ENCODE measurements at regions not wholly inside any gene's neighbourhood (a gene's known extent, or its start where the extent isn't known, plus 50 kb on each side); places are given as distances from the start of the nearest gene placed in this dataset.
"Not testable (repeated sequence)": the region's sequence is repeated elsewhere in the genome, so short reads cannot be mapped to it uniquely, and the experiment has no call there.

DNA sequence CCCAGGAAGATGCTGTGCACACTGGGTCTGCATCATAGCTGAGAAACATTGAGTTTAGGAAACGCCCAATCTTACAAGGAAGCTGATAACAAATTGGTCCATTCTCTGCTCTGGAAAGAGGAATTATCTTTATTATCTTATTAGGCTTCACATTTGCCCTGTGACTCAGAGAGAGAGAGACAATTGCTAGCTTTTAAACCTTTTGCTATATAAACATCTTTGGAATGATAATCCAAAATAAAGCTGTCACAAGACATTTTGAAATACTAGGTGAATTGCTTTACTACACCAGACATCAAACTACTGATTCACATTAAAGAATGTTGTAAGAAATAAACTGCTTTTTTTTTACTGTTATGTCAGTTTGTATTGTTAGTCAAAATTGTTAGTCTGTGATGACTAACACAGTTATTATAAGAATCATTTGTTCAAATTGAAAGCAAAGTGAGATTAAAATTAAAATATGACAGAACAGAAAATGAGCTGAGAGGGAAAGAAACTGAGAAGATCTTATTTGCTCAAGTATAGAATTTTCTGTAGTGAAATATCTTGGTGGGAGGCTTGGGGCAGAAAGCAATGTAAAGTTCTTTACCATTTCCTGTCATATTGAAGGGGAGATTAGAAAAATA is 765.4 kb upstream of the PCDH10 start:
- peak; percentile 5 for DNase-seq

DNA sequence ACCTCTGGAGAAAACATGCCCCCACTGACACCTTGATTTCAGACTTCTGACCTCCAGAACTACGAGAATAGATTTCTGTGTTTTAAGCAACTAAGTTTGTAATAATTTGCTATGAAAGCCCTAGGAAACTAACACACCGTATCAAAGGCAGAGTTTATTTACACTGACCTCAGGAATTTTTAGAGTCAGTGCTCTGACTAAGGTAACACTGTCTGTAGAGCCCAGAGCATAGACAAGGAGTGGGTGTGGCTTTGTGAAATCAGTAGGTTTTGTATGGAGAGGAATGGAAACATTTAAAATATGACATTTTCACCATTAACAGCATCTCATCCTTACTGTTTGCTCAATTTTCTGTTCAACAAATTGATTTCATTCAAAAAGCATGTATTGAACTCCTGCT is 764.4 kb upstream of the PCDH10 start:
- no peak for DNase-seq

DNA sequence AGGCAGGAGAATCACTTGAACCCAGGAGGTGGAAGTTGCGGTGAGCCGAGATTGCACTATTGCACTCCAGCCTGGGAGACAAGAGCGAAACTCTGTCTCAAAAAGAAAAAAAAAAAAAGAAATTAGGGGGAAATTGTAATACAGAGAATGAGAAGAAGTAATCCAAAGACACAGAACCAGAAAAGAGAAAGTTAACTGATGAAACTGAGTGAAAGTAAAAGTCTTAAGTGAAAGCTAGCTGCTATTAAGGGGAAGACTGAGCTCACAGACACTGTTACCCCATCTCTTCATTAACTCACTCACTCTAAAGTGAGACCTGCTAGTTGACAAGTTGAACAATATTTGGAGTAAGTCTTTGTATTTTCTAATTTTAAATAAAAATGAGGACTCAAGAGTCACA is 763.0 kb upstream of the PCDH10 start:
- no peak for DNase-seq

DNA sequence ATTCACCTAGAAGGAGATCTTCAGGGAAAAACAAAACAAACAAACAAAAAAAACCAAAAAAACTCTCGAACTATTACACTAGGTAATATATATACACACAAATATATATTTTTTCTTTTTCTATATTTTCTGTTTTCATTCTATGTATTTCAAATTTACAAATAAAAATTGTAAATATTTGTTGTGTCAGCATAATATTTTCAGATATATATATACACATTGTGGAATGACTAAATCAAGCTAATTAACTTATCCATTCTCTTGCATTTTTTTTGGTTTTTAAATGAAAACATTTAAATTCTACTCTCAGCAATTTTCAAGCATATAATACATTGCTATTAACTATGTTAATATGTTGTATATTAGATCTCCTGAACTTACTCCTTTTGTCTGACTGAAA is 762.0 kb upstream of the PCDH10 start:
- DNase-seq, result no peak

DNA sequence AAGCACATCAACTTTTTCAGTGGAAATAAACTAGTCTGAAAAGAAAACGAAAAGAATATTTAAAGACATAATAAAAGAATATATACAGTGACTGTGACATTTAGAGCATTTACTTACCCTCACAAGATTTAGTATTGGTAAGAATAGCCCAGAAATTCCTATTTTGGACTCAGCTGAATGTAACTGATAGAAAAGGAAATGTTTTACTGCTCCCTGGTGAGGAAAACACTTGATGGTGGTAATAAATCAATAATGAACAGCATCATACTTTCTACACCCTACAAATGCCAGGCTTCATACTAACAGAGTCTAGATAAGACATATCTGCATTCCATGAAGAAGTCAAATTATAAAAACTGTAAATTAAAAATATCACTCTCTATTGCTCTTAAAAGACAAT is 753.5 kb upstream of the PCDH10 start:
- no peak for DNase-seq

DNA sequence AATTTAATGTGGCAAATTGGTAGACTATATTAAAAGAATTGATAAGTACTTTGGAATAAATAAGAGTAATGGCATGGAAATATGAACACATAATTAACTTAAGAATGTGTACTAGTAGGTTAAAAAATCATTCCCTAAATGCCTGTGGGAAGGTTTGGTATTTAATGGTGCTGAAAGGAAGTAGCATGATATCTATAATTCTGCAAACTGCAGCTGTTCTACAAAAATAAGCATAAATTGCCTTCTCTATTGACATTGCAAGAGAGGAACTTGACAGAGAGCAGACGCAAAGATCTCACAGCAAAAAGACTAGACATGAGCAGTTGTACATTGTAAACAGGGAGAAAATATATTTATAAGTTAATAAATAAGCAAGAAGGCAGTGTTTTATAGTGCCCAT is 752.5 kb upstream of the PCDH10 start:
- peak; percentile 59 for DNase-seq

DNA sequence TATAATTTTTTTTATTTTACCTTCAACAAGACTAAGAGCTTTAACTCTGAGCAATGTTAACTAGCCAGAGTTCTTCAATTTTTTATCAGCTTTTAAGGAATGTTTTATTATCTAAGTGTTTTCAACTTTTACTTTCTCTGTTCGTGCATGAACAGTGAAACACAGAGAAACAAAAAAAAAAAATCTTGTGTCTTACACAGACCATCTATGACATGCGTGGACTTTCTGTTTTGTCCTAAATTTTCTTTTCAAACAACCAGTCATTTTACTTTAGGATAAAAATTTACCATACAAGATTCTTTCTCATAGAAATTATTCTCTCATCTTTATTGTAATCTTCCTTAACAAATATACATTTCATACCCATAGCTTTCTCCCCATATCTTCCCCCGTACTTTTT is 731.9 kb upstream of the PCDH10 start:
- no peak for DNase-seq

DNA sequence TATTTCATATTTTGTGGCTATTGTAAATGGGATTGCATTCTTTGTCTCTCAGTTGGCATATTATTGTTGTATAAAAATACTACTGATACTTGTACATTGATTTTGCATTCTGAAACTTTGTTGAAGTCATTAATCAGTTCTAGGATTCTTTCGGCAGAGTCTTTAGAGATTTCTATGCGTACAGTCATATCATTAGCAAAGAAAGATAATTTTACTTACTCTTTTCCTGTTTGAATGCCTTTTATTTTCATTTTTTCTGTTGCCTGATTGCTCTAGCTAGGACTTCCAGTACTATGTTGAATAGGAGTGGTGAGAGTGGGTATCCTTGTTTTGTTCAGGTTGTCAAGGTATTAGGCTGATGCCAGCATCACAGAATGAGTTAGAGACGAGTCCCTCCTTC is 722.0 kb upstream of the PCDH10 start:
- no peak for DNase-seq

DNA sequence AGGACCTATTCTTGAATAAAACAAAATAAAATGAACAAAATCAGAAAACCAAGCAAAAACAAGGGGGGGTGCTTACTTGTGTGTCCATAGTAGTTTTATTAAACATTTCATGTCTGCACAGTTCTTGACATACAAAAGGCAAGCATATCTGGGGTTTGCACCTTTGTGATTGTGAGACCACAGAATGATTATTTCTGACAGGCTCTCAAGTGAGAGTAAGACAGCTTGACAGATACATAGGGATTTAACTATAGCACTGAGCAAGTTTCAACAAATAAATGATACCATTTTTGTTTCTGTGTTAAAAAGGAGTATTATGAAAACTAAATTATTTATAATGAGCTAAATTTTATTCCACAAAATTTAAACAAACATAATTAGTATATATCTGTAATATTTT is 712.0 kb upstream of the PCDH10 start:
- no peak for DNase-seq

DNA sequence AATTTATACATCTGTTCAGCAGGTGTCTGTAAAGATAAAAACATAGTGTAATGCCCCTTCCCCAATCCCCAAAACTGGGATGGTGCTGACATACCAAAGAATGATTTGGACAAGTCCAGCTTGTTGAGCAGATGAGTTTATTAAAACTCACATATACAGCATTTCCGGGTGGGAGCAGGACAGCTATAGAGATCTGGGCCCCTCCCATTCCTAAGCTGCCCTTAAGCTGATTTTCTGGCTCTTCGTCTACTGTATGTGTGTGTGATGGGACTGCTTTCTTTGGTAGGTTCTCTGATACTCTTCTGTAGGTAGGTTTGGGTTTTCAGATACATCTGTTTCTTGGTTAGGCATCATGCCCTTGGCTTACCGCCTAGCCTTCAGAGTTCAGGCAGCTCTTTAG is 703.7 kb upstream of the PCDH10 start:
- no peak for DNase-seq

DNA sequence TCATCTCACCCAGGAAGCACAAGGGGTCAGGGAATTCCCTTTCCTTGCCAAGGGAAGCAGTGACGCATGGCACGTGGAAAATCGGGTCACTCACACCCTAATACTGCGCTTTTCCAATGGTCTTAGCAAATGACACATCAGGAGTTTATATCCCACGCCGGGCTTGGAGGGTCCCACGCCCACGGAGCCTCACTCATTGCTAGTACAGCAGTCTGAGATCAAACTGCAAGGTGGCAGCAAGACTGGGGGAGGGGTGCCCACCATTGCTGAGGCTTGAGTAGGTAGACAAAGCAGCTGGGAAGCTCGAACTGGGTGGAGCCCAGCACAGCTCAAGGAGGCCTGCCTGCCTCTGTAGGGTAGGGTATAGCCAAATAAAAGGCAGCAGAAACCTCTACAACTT is 691.1 kb upstream of the PCDH10 start:
- DNase-seq, result not testable (repeated sequence)

DNA sequence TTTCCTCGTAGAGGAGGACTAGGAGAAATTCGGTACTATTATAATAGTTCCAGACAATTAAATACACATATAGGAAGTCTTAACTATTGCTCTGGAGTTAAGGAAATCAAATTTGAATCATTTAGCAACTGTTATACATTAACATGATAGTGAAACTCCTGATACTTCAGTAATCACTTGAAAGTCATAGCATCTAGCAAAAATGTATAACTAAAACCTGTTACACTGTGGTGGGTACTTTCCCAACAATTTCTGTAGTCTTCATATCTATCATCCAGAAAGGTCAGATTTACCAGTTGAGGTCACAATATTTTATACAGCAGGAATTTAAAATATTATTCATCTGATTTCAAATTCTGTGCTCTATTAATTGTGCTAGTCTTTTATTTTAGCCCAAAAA is 669.6 kb upstream of the PCDH10 start:
- no peak for DNase-seq

DNA sequence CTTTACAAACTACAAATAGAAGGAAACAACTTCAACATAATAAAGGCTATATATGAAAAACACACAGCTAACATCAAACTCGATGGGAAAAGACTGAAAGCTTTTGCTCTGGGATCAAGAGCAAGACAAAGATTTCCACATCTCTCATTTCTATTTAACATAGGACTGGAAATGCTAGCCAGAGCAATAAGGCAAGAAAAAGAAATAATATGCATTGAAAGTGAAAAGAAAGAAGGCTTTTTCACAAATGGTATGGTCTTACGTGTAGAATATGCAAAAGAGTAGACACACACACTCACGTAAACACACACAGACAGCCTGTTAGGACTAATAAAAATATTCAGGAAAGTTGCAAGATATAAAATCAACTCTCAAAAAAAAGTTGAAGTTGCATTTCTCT is 660.5 kb upstream of the PCDH10 start:
- DNase-seq, result no peak

DNA sequence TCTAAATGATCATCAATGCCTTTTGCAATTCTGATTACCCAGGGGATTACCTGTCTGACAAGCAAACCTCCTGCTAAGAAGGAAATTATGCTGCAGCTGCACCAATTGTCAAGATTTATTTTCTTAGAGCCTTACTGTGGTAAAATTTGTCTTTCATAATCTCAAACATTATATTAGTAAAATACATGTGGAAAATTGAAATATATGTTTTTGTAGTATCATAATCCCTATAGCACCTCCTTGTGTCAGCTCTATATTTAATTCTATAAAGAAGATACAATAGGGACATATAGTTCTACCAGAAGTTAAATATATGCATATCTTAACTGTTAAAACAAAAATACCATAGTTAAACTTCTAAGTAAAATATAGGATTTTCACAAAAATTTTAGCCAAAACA is 655.6 kb upstream of the PCDH10 start:
- DNase-seq, result no peak

DNA sequence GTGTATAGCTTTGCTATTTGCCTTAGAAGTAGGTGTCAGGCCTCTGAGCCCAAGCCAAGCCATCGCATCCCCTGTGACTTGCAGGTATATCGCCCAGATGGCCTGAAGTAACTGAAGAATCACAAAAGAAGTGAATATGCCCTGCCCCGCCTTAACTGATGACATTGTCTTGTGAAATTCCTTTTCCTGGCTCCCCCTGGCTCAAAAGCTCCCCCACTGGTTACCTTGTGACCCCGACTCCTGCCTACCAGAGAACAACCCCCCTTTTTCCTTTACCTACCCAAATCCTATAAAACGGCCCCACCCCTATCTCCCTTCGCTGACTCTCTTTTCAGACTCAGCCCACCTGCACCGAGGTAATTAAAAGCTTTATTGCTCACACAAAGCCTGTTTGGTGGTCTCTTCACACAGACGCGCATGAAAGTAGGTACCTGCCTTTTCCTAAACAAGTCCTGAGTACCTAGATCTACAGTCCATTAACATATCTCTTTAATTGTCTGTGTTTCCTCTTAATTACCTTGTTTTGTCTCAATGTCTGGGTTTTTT is 653.8 kb upstream of the PCDH10 start:
- DNase-seq, result not testable (repeated sequence)

DNA sequence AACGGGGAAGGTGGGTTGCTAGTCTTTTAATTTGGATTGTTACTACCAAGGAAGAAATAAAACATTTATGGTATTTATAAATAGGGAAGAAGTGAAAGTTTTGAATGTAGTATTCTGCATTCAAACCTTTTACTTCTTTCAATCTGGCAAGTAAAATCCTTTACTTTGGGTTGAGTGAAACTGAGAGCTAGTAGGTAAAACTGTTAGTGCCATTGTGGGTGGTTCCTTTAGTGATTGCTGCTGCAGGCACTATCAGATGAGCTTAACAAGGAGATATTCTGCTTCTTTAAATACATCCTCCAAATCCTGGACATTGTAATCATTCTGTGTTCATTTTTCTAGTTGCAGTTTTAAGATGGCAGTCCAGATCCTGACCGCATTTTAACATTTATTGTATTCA is 650.9 kb upstream of the PCDH10 start:
- no peak for DNase-seq

DNA sequence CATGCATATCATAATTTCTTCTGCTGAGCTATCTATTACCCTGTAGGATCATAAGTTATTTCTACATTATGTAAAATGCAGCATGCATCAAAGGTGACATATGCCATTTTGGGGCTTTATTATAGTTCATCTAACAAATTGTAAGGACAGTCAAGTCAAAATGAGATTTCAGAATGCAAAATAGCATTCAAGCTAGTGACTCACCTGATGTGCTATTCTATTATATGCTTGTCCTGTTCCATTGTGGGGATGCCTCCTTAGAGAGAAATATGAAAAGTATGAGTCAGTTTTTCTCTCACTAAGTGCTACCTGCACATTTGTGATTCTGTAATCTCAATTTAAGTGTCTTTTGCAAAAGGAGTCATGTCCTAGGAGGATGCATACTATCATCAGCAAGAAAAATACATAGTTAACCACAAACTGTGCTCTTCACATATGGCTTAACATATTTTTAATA is 647.0 kb upstream of the PCDH10 start:
- no peak for DNase-seq

DNA sequence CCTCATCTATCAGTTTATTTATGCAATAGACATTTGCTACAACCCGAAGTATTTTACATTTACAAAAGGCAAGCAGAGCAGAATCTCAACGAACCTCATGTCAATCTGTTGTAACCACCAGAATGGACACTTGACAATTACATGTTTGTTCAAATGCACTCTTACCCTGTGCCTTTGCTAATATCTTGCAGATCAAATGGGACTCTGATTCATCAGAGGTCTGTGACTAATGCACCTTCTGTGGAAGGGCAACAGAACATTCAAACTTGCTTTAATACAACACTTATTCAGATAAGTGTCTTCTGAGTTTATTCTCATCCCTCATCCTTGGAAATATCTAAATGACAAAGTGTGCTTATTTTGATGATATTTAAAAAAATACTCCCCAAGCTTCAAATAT is 644.7 kb upstream of the PCDH10 start:
- no peak for DNase-seq

DNA sequence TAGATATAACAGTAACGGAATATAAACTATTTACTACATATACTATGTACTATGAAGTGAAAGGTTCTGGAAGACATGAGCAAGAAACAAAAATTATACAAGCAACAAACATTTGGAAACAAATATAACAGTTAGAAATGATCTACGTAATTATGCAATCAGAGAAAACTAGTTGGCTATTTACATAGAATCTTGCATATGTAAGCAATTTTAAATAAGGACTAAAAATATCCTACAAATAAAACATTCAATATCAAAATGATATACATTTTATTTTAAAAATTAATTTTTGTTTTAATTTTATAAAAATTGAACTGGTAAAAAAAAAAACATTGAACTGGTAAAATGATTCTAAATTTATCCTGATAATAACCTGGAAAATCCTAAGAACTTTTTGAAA is 642.5 kb upstream of the PCDH10 start:
- DNase-seq, result no peak

DNA sequence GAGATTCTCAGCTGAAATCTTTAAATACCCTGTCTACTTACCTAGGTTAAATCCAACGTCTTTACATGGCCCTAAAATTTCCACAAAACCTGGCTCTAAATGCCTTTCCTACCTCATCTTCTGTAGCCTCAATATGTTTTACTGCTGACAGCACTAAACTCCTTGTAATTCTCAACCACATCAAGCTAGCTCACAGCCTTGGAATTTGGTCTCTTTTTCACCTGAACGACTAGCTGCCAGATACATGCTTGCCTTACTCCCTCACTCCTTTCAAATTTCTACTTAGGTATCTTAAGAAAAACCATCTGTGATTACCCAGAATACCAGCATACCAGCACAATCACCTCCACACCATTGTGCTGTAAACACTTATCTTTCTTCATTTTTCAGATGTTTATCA is 635.6 kb upstream of the PCDH10 start:
- no peak for DNase-seq

DNA sequence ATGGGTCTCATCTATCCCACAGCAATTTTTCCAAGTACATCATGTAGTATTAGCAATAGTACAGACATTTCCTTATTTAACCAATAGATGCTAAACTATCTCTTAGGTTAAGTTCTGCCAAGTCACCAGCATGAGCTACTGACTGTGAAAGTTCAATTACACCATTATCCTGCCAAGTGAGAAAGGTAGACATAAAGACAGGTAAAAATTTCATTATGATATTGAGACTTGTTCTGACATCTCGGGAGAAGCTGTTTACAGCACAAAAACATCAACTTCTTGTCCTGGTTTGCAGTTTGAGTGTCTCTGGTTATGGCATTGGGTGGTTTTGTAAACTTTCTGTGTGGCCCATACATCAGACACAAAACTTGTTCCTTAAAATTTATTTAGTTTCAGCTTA is 622.4 kb upstream of the PCDH10 start:
- no peak for DNase-seq

DNA sequence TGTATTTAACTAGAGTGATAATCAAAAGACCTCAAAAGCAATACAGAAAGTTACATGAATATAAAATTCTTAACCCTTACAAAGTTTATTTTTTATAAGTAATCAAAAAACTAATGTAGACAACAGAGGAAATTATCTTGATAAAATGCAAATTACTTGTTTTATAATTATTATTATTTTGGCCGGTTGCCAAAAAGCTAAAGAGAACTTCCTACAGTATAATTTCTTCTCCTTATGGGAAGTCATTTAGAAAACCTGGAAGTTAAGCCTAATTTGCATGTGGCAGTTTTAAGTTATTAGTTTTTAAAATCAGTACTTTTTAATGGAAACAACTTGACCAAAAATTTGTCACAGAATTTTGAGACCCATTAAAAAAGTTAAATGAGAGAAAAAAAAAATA is 621.3 kb upstream of the PCDH10 start:
- DNase-seq, result no peak

DNA sequence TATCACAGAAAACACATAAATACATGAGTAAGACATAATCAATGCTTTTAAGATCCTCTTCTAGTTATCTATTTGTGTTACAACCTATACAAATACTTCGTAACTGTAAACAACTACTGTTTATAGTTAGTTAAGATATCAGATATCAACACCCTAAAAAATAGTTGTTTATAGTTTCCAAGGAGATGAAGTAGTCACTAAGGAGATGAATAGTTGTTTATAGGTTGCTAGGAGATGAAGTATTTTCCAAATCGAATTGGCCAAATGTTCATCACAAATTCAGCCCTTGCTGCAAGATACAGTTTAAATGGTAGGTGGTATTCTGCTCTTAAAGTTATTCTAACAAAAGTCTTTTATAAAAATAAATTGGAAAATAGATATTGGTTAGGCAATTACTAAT is 618.2 kb upstream of the PCDH10 start:
- DNase-seq, result no peak

DNA sequence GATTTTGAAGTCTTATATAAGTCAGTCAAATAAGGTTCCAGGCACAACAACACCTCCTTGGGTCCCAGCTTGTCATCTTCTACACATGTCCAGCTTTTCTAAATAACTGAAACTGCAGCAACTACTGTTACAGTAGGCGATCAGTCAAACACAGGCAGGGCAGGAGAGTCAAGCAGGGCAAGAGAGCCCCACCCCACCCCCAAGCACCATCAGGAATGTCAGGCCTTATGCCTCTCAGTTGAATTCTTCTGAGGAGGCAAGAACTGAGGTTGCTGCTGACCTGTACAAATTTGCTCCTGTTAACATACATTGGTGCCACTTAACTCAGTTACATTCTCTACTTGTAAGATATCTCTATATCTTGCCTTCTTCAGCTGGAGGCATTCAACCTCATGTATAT is 608.8 kb upstream of the PCDH10 start:
- no peak for DNase-seq

DNA sequence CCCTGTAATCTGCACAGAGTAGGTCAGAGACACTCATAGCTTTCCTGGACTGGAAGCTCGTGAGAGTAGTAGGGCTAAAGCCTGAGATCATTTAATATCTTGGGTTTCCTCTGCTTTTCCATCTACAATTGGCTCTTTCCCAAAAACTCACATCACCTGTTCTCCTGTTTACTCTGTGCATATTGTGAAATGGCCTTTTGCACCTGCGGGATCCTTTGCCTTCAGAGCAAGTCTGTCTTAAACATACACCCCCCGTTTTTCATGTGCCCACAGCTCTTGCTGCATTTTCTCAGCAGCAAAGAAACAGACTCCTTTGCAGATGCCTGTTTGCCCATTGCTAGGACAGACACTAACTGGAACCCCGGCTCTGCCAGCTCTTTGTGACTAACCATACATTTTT is 608.3 kb upstream of the PCDH10 start:
- DNase-seq, result no peak
